Small intestine (tissue), 7 donors: ENCODE measurements at regions not wholly inside any gene's neighbourhood (a gene's known extent, or its start where the extent isn't known, plus 50 kb on each side); places are given as distances from the start of the nearest gene placed in this dataset.

Experiments
- DNase-seq, 2 donors: peaks; one replicate each; pipeline versions ENCODE4 v3.0.0 to v3.0.0-alpha.2; 2013
- FAIRE-seq: peaks from 2 replicates; lab custom pipeline; 2012; peaks lifted over from hg19 to GRCh38; lab: Jason Lieb, UNC
- H3K27ac ChIP-seq, 3 donors: one replicate each; pipeline ENCODE4 v1.5.1; 2013; ENCODE audit warnings: low read length in 2 of 3, mild to moderate bottlenecking in 2 of 3, control low read depth in 1 of 3, inconsistent platforms in 1 of 3, low read depth in 1 of 3, moderate library complexity in 1 of 3
- H3K27me3 ChIP-seq, 3 donors: one replicate each; pipeline ENCODE4 v1.6.1; 2013; ENCODE audit warnings: low read length in 3 of 3, inconsistent platforms in 1 of 3; ENCODE audit not compliant: control insufficient read depth in 3 of 3, insufficient read depth in 3 of 3
- H3K36me3 ChIP-seq, 3 donors: one replicate each; pipeline ENCODE4 v1.6.1; 2013; ENCODE audit warnings: low read length in 3 of 3, inconsistent platforms in 1 of 3, low read depth in 1 of 3, mild to moderate bottlenecking in 1 of 3, moderate library complexity in 1 of 3; ENCODE audit not compliant: control insufficient read depth in 3 of 3, insufficient read depth in 2 of 3
- H3K4me1 ChIP-seq, 3 donors: one replicate each; pipeline ENCODE4 v1.6.1; 2013; ENCODE audit warnings: low read length in 2 of 3, inconsistent platforms in 1 of 3, low read depth in 1 of 3, mild to moderate bottlenecking in 1 of 3, moderate library complexity in 1 of 3; ENCODE audit not compliant: control insufficient read depth in 3 of 3, insufficient read depth in 2 of 3
- H3K4me3 ChIP-seq, 3 donors: one replicate each; pipeline ENCODE4 v1.5.1; 2013; ENCODE audit warnings: low read length in 3 of 3, control low read depth in 1 of 3, inconsistent platforms in 1 of 3, low read depth in 1 of 3, mild to moderate bottlenecking in 1 of 3, moderate library complexity in 1 of 3
- H3K9me3 ChIP-seq, 2 donors: one replicate each; pipeline ENCODE4 v1.6.1; 2013; ENCODE audit warnings: low read depth in 1 of 2, low read length in 1 of 2; ENCODE audit not compliant: control insufficient read depth in 2 of 2, insufficient read depth in 1 of 2
- WGBS, 3 donors: extraction: QIAGEN DNeasy Blood & Tissue Kit; methylation state at CpG; one replicate each; pipeline ENCODE4 v1.1.7; 2013; 5-methylcytosine and 5-hydroxymethylcytosine counted together
- donor health status: healthy with polysubstance abuse.
- donor health status: control.
- donor health status: control.
- donor health status: Bipolar disorder and iron deficiency.
- donor health status: healthy.

DNA sequence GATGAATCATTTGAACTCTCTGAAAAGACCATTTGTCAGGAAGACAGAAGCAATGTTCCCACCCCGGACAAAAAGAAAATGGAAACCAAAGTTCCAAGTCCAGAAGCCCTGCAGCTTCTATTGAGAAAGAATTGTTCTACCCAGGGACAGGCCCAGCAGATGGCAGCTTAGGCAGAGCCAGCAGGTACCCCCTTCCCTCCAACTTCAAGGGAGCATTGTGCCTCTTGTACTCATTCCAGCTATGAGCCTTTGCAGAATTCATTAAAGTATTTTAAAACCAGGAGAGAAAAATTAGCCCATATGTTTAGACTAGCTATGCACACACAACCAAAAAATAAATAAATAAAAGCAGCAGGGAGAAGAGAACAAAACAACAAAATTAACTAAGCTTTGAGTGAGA, 85.2 kb upstream of the KCND3 start:
- no peaks in the 10 kb centered on the region for H3K4me1 ChIP-seq
- no peaks in the 10 kb centered on the region for H3K9me3 ChIP-seq
- H3K27ac ChIP-seq = no peak overlapping the region
- no peaks in the 10 kb centered on the region for H3K36me3 ChIP-seq
- H3K4me3 ChIP-seq = no peak overlapping the region
- 70 to 81% (median 70%) methylated on average over 1 of the region's 1 CpG for WGBS, 3 donors
- peaks cover 0 to 2% (median 0%) of the 10 kb centered on the region in 3 donors for H3K27me3 ChIP-seq
- DNase-seq (no peak), FAIRE-seq (no peak)

DNA sequence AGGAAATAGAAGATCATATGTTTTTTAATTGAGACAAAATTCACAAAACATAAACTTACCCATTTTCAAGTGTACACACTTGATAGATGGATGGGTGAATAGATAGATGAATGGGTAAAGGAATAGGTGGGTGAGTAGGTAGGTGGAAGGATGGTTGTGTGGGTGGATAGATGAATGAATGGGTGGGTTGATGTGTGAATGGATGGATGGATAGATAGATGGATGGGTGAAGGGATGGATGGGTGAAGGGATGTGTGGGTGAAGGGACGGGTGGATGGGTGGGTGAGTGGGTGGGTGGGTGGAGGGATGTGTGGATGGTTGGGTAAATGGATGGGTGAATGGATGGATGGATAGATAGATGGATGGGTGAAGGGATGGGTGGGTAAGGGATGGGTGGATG, 86.1 kb upstream of the KCND3 start:
- Histone ChIP-seq H3K27ac (no peak overlapping the region), H3K27me3 (no peaks in the 10 kb centered on the region), H3K9me3 (no peaks in the 10 kb centered on the region), H3K4me1 (no peaks in the 10 kb centered on the region), H3K36me3 (no peaks in the 10 kb centered on the region), H3K4me3 (no peak overlapping the region)
- 85 to 92% (median 88%) methylated on average over 1 of the region's 1 CpG for WGBS, 3 donors
- DNase-seq (no peak), FAIRE-seq (no peak)

DNA sequence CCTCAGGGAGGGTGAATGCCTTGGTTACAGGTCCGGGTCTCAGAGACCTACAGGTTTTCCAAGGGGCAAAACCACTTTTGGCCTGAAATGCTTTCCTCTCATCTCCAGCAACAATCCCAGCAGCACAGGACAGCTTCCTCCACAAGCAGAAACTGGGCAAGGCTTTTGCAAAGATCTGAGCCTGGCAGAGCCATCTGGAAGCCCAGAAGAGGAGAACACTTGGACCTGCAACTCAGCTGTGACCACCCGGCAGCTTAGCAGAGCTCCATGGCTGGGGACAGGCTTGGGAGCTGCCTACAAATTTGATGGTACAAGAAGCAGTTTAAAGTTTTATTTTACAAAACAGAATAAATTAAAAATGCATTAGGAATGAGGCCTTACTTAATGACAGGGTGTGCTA, 90.0 kb upstream of the KCND3 start:
- no peaks in the 10 kb centered on the region for H3K27me3 ChIP-seq
- H3K9me3 ChIP-seq = no peaks in the 10 kb centered on the region
- H3K4me1 ChIP-seq = no peaks in the 10 kb centered on the region
- WGBS, 3 donors = 64 to 78% (median 65%) methylated on average over 2 of the region's 2 CpGs
- DNase-seq (no peak), FAIRE-seq (no peak)
- H3K36me3 ChIP-seq = no peaks in the 10 kb centered on the region
- H3K27ac ChIP-seq = no peak overlapping the region
- no peak overlapping the region for H3K4me3 ChIP-seq

DNA sequence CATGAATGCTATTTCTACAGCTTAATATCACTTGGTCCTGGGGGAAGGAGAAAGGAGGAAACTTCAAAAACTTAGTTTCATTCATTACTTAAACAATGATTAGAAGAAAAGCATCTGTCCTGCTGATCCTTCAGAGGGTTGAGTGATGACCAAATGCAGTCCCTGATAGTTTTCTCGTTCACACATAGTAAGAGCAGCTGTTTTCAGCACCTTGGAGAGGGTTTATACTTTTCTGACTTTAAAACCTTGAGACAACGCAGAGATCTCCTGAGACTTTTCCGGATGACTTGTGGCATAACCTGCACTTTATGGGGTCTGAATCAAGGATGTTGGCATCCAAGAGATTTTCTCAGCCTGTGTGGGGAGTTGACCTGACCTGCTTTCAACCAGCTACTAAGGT, 94.0 kb upstream of the KCND3 start:
- FAIRE-seq = no peak
- Histone ChIP-seq H3K27ac (no peak overlapping the region), H3K4me3 (no peak overlapping the region), H3K27me3 (peaks cover 0 to 2% (median 0%) of the 10 kb centered on the region in 3 donors), H3K9me3 (no peaks in the 10 kb centered on the region), H3K36me3 (no peaks in the 10 kb centered on the region), H3K4me1 (no peaks in the 10 kb centered on the region)
- WGBS, 3 donors = 26 to 28% (median 26%) methylated on average over 3 of the region's 3 CpGs
- DNase-seq = peak in 1 of 2 donors; percentile 14

- DNase-seq (no peak), FAIRE-seq (no peak)
- WGBS, 3 donors = 23 to 28% (median 24%) methylated on average over 7 of the region's 7 CpGs
- no peaks in the 10 kb centered on the region for H3K27me3 ChIP-seq
- no peaks in the 10 kb centered on the region for H3K9me3 ChIP-seq
- H3K27ac ChIP-seq = no peak overlapping the region
- H3K4me3 ChIP-seq = no peak overlapping the region
- no peaks in the 10 kb centered on the region for H3K4me1 ChIP-seq
- H3K36me3 ChIP-seq = no peaks in the 10 kb centered on the region
Measured at GRCh38 chr1:112092656-112093371, 103.3 kb upstream of the KCND3 start.

DNA sequence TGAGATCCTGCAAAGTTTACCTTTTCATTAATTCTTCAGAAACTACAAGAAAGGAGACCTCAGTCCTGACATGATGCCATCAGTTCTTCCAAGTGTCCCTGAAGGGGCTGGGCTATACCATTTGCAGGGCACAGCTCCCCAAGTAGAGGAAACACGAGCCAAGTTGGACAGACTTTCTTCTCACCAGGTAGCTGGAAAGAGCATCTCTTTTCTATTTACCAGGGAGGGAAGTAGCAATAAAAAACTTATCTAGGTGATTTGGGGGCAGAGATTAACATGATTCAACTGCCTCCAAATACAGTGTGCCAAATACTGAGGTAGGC, 103.9 kb upstream of the KCND3 start:
- H3K4me3 ChIP-seq = no peak overlapping the region
- H3K36me3 ChIP-seq = no peaks in the 10 kb centered on the region
- H3K4me1 ChIP-seq = no peaks in the 10 kb centered on the region
- H3K27me3 ChIP-seq = no peaks in the 10 kb centered on the region
- 0 to 19% (median 6%) methylated on average over 1 of the region's 1 CpG for WGBS, 3 donors
- FAIRE-seq (no peak), DNase-seq (no peak)
- H3K9me3 ChIP-seq = no peaks in the 10 kb centered on the region
- H3K27ac ChIP-seq = no peak overlapping the region

GRCh38 chr1:112099979-112100378, 110.5 kb upstream of the KCND3 start:
- FAIRE-seq = no peak
- no peak overlapping the region for H3K27ac ChIP-seq

GRCh38 chr1:112105557-112105956, 116.1 kb upstream of the KCND3 start:
- peaks cover 0 to 3% of the 10 kb centered on the region in 2 donors for H3K9me3 ChIP-seq
- no peak overlapping the region for H3K4me3 ChIP-seq
- H3K36me3 ChIP-seq = no peaks in the 10 kb centered on the region
- H3K27ac ChIP-seq = no peak overlapping the region
- no peak for DNase-seq
- 77 to 90% (median 83%) methylated on average over 1 of the region's 1 CpG for WGBS, 3 donors
- no peaks in the 10 kb centered on the region for H3K27me3 ChIP-seq
- no peak for FAIRE-seq
- H3K4me1 ChIP-seq = no peaks in the 10 kb centered on the region

More at GRCh38 chr1:112099979-112100378, 110.5 kb upstream of the KCND3 start:
- WGBS, 3 donors = 59 to 64% (median 60%) methylated on average over 2 of the region's 2 CpGs
- no peak for DNase-seq
- no peaks in the 10 kb centered on the region for H3K27me3 ChIP-seq
- H3K4me1 ChIP-seq = no peaks in the 10 kb centered on the region
- H3K36me3 ChIP-seq = no peaks in the 10 kb centered on the region
- H3K9me3 ChIP-seq = no peaks in the 10 kb centered on the region
- no peak overlapping the region for H3K4me3 ChIP-seq

- H3K4me3 ChIP-seq = no peak overlapping the region
- no peak for FAIRE-seq
- 30 to 48% (median 32%) methylated on average over 3 of the region's 3 CpGs for WGBS, 3 donors
- H3K36me3 ChIP-seq = no peaks in the 10 kb centered on the region
- H3K27me3 ChIP-seq = no peaks in the 10 kb centered on the region
- no peak overlapping the region for H3K27ac ChIP-seq
- DNase-seq = no peak
- no peaks in the 10 kb centered on the region for H3K4me1 ChIP-seq
- peaks cover 0 to 3% of the 10 kb centered on the region in 2 donors for H3K9me3 ChIP-seq
Measured at GRCh38 chr1:112110031-112110430, 120.6 kb upstream of the KCND3 start.
